ENCODE measurements at regions not wholly inside any gene's neighbourhood (a gene's known extent, or its start where the extent isn't known, plus 50 kb on each side); places are given as distances from the start of the nearest gene placed in this dataset.
"Not testable (repeated sequence)": the region's sequence is repeated elsewhere in the genome, so short reads cannot be mapped to it uniquely, and the experiment has no call there.

DNA sequence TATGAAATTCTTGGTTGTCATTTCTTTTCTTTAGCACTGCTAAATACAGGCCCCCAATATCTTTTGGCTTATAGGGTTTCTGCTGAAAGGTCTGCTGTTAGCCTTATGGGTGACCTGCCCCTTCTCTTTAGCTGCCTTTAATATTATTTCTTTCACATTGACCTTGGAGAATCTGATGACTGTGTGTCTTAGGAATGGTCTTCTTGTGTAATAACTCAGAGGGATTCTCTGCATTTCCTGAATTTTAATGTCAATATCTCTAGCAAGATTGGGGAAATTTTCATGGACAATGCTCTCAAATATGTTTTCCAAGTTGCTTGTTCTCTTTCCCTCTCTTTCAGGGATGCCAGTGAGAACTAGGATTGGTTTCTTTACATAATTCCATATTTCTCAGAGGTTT lies 292.4 kb downstream of the SLC7A11 start:
- no peak for DNase-seq

- no peak for DNase-seq
Measured at GRCh38 chr4:137946453-137947174, 295.5 kb downstream of the SLC7A11 start.

- DNase-seq = not testable (repeated sequence)
Measured at GRCh38 chr4:137942815-137943214, 299.3 kb downstream of the SLC7A11 start.

- not testable (repeated sequence) for DNase-seq
Measured at GRCh38 chr4:137942015-137942515, 300.1 kb downstream of the SLC7A11 start.

DNA sequence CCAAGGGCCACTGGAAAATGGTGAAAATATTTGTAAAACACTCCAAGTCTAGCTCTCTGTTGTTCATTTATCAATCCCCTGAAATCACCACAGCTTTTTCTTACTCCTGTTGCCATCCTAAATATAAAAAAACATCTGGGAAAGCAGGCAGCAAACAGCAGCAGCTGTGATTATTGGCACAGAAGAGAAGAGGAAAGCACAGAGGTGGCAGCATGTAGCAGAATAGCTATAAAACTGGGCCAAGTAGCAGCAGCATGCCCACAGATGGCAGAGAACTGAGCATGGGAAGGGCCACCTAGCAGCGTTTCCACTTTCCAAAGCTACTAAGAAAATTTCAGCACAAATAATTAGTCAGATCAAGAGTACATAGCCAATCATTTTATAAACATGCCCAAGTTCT lies 307.2 kb downstream of the SLC7A11 start:
- DNase-seq = no peak

DNA sequence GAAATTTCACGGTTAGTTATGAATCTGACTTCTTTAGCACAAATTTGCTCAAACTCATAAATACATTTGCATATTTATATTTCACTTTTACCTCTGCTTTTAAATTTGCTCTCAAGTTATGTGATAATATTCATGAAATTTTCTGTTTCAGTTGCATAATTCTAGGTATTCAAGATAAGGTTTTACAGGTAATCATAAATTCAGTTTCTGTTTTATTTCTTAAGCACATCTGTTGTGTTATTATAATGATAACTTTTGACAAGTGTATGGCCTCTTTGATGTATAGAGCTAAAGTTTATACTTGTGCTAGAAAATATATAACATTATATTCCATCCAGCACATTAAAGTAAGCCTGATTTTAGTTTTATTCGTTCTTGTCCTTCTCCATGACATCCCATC lies 308.1 kb downstream of the SLC7A11 start:
- DNase-seq = no peak

- DNase-seq = no peak
Measured at GRCh38 chr4:137927972-137928371, 314.2 kb downstream of the SLC7A11 start.

DNA sequence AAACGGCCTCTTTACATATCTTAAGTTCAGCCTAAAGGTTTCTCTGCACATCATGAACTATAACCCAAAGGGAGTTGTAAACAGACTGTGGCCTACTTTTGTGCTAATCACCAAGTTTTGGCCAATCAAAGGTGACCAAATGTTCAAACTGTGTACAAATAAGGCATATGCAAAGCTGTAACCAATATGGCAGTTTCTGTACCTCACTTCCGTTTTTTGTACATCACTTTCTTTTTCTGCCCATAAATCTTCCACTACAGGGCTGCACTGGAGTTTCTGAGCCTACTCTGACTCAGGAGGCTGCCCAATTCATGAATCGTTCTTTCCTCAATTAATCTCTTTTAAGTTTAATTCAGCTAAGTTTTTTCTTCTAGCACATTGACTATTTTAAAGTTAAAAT lies 318.7 kb downstream of the SLC7A11 start:
- DNase-seq = no peak

DNA sequence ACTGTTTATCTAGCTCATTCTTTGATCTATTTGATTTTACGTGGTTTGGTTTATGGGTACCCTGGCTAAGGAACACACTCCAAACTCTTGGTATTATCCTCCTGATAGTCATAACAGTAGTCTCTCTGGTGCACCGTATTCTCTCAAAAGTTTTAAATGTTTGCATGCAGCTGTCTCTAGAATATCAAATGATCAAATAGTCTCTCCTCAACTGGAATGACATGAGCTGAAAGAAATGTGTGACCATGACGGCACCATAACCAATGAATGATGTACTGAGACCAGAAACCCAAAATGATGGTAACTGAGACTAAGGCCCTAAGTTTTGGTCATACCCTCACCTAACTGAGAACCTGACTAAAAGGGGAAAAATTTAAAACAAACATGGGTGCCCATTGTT lies 319.4 kb downstream of the SLC7A11 start:
- DNase-seq = no peak

DNA sequence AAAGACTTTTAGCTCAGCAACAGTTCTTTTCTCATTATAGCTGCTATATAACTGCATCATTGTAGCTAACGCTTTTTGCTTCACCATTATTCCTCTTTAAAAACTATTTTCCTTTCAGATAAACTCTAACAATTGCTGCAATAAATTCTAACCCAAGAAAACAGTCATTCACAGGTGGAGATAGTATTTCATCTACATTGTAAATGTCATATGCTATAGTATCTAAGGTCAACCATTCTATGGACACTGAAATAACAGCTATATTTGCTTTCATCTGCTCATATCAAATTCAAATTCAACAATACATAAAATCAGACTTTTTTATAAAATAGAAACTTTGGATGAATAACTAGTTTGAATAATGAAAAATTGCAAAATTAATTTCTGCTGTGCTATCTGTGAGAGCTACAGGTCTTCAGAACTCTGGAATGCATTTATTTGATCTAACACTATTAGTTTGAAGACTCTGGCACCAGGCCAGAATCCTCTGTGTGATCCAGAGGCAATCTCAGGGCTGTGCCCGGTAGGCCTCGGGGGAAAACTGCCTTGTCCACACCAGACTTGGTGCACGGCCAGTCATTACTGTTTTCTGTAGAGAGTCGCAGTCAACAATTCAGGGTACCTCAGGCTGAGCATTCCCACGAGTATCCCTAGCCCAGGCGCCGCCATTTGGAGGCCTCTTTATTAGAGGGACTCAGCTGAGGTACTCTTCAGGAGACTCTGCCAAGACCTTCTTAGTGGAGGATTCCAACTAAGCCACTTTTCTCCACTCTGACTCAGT lies 332.4 kb downstream of the SLC7A11 start:
- no peak for DNase-seq

DNA sequence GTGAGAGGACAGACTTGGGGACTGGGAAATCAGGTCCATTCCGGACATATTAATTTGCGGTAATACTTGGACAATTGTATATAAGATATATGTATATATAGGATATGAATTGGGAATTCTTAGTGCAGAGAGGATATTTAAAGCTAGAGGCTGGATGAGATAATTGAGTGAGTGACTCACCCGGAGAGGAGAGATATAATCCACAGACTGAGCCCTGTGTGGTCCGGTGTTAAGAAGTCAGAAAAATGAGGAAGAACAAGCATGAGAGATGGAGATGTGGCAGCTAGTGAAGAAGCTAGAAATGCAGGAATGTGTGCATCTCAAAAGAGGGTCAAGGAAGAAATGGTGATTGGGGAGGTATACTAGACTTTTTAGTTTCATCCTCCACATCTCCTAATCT lies 336.2 kb downstream of the SLC7A11 start:
- DNase-seq = no peak

DNA sequence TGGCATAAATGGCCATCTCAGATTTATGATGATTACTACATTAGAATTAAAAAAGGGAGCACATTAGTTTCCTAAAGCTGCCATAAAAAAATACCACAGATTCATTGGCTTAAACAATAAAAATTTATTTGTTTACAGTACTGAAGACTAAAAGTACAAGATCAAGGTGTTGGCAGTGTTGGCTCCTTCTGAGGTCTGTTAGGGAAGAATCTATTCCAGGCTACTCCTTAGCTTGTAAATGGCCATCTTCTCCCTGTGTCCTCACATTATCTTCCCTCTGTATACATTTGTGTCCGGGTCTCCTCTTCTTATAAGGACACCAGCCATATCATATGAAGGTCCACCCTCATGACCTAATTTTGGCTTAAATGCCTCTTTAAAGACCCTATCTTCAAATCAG lies 341.0 kb downstream of the SLC7A11 start:
- DNase-seq = no peak

GRCh38 chr4:137896221-137896737 lies 345.9 kb downstream of the SLC7A11 start:
- DNase-seq = no peak

GRCh38 chr4:137895515-137895914 lies 346.6 kb downstream of the SLC7A11 start:
- DNase-seq = not testable (repeated sequence)

GRCh38 chr4:137892134-137892533 lies 350.0 kb downstream of the SLC7A11 start:
- DNase-seq = no peak

- no peak for DNase-seq
Measured at GRCh38 chr4:137890812-137891211, 351.3 kb downstream of the SLC7A11 start.

DNA sequence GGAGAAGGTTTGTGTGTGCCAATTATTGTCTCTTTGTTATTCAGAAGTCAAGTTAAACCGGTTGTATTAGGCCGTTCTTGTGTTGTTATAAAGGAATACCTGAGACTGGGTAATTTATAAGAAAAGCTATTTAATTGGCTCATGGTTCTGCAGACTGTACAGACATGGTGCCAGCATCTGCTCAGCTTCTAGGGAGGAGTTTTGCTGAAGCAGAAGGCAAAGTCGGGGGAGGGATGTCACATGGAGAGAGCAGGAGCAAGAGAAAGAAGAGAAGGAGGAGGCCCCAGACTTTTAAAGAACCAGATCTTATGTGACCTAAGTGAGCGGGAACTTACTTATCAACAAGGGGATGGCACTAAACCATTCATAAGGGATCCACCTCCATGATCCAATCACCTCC lies 349.3 kb upstream of the PCDH18 start:
- DNase-seq = no peak

GRCh38 chr4:137868067-137868466 lies 335.8 kb upstream of the PCDH18 start:
- not testable (repeated sequence) for DNase-seq

- DNase-seq = no peak
Measured at GRCh38 chr4:137866671-137867070, 334.4 kb upstream of the PCDH18 start.

DNA sequence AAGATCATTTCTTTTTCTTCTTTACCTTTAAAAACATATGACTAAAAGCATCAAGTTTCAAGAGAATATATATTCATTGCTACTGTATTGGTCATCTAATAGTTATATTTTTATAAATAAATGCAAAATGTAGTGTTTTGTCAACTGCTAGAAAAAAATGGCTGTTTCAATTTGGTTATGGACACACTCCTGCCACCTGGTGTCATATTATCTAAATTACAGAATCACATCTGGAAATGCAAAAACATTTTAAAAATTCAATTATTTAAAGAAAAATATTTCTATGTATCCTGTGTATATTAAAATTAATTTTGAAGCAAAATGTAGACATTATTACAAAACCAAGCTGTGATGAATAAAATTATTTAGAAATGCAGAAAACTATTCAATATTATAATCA lies 329.4 kb upstream of the PCDH18 start:
- no peak for DNase-seq

- no peak for DNase-seq
Measured at GRCh38 chr4:137853424-137853823, 321.1 kb upstream of the PCDH18 start.

GRCh38 chr4:137852326-137852725 lies 320.0 kb upstream of the PCDH18 start:
- no peak for DNase-seq

- no peak for DNase-seq
Measured at GRCh38 chr4:137851435-137851834, 319.1 kb upstream of the PCDH18 start.

GRCh38 chr4:137827945-137828344 lies 295.7 kb upstream of the PCDH18 start:
- DNase-seq = not testable (repeated sequence)

Data from CD4-positive, alpha-beta T cell treated with Interleukin-21 for 1 hour (primary cell).